PC-3 (cell line): ENCODE measurements at regions not wholly inside any gene's neighbourhood (a gene's known extent, or its start where the extent isn't known, plus 50 kb on each side); places are given as distances from the start of the nearest gene placed in this dataset.

Experiments used
- ATAC-seq: fragments of 200-7000 bp; cut with Tn5 transposase; 2 replicates; pipeline ENCODE4 v1.9.1; 2020; ENCODE audit warnings: mild to moderate bottlenecking, moderate library complexity
- BruUV-seq: library from RNA; stranded (reverse); fragments of 400-500 nt; replicated peaks from 2 replicates; lab custom pipeline; 2021; lab: Mats Ljungman, UMichigan
- CTCF ChIA-PET: fragments of 300-600 bp; sonication (Branson Sonifier 250); formaldehyde crosslinking; loops from one replicate; lab custom pipeline; 2022; ENCODE audit warnings: antibody characterized with exemption; lab: Charles Lee
- POLR2A ChIA-PET: fragments of 300-600 bp; sonication (Branson Sonifier 250); formaldehyde crosslinking; loops from one replicate; lab custom pipeline; 2022; ENCODE audit warnings: antibody characterized with exemption; ENCODE audit not compliant: unreplicated experiment; lab: Charles Lee
- DNase-seq: peaks from one replicate; pipeline ENCODE4 v3.0.0-alpha.2; 2015
- H2AFZ ChIP-seq: fragments of 300-600 bp; sonication (generic); 2 replicates; pipeline ENCODE4 v1.6.0; 2016; ENCODE audit warnings: antibody characterized with exemption, low read length
- H3F3A ChIP-seq: fragments of 300-600 bp; sonication (generic); one replicate; pipeline ENCODE4 v1.6.0; 2017; ENCODE audit warnings: antibody characterized with exemption, low read length, control low read depth, mild to moderate bottlenecking; ENCODE audit not compliant: unreplicated experiment
- H3K27ac ChIP-seq: fragments of 300-600 bp; sonication (generic); 2 replicates; pipeline ENCODE4 v1.5.1; 2016; ENCODE audit warnings: mild to moderate bottlenecking, low read length
- H3K27me3 ChIP-seq: fragments of 300-600 bp; sonication (generic); 2 replicates; pipeline ENCODE4 v1.6.1; 2016; ENCODE audit warnings: low read length, mixed read lengths
- H3K36me3 ChIP-seq: fragments of 300-600 bp; sonication (generic); 2 replicates; pipeline ENCODE4 v1.6.1; 2016; ENCODE audit warnings: low read depth, mixed run types, low read length, mixed read lengths
- H3K4me1 ChIP-seq: fragments of 300-600 bp; sonication (generic); 2 replicates; pipeline ENCODE4 v1.5.1; 2016; ENCODE audit warnings: low read length; ENCODE audit not compliant: insufficient read depth
- H3K4me2 ChIP-seq: fragments of 300-600 bp; sonication (generic); 2 replicates; pipeline ENCODE4 v1.6.0; 2016; ENCODE audit warnings: low read length
- H3K4me3 ChIP-seq: fragments of 300-600 bp; sonication (generic); 2 replicates; pipeline ENCODE4 v1.5.1; 2016; ENCODE audit warnings: mild to moderate bottlenecking, low read length, mixed read lengths
- H3K79me2 ChIP-seq: fragments of 300-600 bp; sonication (generic); 2 replicates; pipeline ENCODE4 v1.6.1; 2017; ENCODE audit warnings: low read length, mixed read lengths
- H3K9ac ChIP-seq: fragments of 300-600 bp; sonication (generic); 2 replicates; pipeline ENCODE4 v1.6.0; 2016; ENCODE audit warnings: mild to moderate bottlenecking, low read length
- H3K9me2 ChIP-seq: fragments of 300-600 bp; sonication (generic); replicated peaks from 2 replicates; pipeline ENCODE4 v1.6.1; 2016; ENCODE audit warnings: mixed run types, low read length, mixed read lengths
- H3K9me3 ChIP-seq: fragments of 300-600 bp; sonication (generic); 2 replicates; pipeline ENCODE4 v1.6.1; 2016; ENCODE audit warnings: low read length, mixed read lengths
- H4K20me1 ChIP-seq: fragments of 300-600 bp; sonication (generic); 2 replicates; pipeline ENCODE4 v1.6.1; 2016; ENCODE audit warnings: low read length, mixed read lengths
- EZH2 ChIP-seq: fragments of 300-600 bp; sonication (generic); IDR thresholded peaks from one replicate; pipeline ENCODE4 v1.6.1; 2017; ENCODE audit warnings: antibody characterized with exemption, mild to moderate bottlenecking, low read length; ENCODE audit not compliant: unreplicated experiment
- EZH2phosphoT487 ChIP-seq: fragments of 300-600 bp; sonication (generic); IDR thresholded peaks from 2 replicates; pipeline ENCODE4 v1.6.1; 2018; ENCODE audit warnings: mild to moderate bottlenecking, antibody characterized with exemption, low read length, borderline replicate concordance
- intact Hi-C: fragments of 100-400 bp; cut with micrococcal nuclease; formaldehyde crosslinking; loops from 2 replicates; pipeline ENCODE4 v1.9.0; 2023
- TF ChIP-seq, protein P1 (sequence below): fragments of 300-600 bp; sonication (generic); conservative IDR thresholded peaks from 2 replicates; pipeline ENCODE4 v1.5.1; 2017; ENCODE audit warnings: antibody characterized with exemption, low read depth, mild to moderate bottlenecking, low read length

DNA sequence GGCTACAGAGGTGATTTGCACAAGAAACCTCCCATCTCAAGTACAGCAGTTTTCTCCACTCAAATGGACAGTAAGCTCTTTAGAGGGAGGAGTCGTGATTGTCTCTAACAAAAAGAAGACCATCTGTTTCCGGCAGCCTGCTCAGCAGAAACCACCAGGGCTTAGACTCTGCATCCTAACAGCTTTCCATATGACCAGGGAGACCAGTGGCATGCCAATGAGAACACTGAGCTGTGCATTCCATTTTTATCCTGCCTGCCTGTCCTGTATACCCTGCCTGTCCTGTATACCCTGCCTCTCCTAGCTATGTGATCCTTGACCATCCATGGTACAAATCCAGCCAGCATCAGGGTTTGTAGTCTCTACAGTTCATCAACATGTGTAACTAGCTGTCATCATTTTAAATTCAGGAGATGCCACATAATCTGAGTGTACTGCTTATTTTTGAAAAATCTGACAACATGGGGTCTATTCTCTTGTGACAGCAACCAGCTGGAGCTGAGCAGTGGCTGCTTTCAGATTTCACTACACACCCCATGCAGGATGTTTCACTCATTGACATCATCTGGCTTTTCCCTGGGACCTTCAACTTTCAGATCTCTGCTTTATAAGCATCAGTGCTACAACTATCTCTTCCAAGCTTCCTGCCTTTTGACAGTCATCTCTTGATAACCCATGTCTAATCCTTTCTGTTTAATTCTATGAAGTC, 50.5 kb upstream of the POU2AF2 start:
- no peak for ATAC-seq

DNA sequence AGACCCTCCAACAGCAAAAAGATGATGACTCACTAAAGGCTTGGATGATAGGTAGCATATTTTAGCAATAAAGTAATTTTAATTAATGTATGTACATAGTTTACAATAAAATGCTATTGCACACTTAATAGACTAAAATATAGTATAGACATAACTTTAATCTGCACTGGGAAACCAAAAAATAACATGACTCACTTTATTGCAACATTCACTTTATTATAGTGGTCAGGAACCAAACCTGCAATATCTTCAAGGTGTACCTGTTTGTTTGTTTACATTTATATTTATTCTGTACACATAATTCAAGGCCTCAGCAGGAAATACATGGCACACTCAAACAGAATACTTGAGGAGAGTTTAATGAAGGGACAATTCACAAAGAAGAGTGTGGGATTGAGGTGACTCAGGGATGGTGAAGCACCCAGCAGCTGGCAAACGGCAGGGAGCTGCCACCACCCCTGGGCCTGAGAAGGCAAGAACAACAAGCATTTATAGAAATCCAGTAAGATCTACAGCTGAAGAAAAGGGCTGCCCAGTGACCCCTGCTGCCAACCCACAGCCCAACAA, 51.5 kb upstream of the POU2AF2 start:
- ChIA-PET POLR2A (no interaction called here), CTCF (no interaction called here)
- TF ChIP-seq, protein P1, sequence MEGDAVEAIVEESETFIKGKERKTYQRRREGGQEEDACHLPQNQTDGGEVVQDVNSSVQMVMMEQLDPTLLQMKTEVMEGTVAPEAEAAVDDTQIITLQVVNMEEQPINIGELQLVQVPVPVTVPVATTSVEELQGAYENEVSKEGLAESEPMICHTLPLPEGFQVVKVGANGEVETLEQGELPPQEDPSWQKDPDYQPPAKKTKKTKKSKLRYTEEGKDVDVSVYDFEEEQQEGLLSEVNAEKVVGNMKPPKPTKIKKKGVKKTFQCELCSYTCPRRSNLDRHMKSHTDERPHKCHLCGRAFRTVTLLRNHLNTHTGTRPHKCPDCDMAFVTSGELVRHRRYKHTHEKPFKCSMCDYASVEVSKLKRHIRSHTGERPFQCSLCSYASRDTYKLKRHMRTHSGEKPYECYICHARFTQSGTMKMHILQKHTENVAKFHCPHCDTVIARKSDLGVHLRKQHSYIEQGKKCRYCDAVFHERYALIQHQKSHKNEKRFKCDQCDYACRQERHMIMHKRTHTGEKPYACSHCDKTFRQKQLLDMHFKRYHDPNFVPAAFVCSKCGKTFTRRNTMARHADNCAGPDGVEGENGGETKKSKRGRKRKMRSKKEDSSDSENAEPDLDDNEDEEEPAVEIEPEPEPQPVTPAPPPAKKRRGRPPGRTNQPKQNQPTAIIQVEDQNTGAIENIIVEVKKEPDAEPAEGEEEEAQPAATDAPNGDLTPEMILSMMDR = no peak
- TF ChIP-seq EZH2phosphoT487 = no peak
- no peak for TF ChIP-seq EZH2
- ATAC-seq = peak; percentile 62
- Histone ChIP-seq H3K9me3 (no peaks in the 10 kb centered on the region), H3F3A (no peaks in the 10 kb centered on the region), H3K27me3 (no peaks in the 10 kb centered on the region), H3K36me3 (no peaks in the 10 kb centered on the region), H3K4me3 (no peak overlapping the region), H3K79me2 (no peaks in the 10 kb centered on the region), H3K9ac (no peak overlapping the region), H4K20me1 (no peaks in the 10 kb centered on the region), H2AFZ (no peak overlapping the region), H3K27ac (no peak overlapping the region), H3K9me2 (no peaks in the 10 kb centered on the region), H3K4me1 (peaks cover 6% of the 10 kb centered on the region; the same call in 1 of the 2 replicates), H3K4me2 (no peak overlapping the region)
- intact Hi-C loops = no loop called here
- no TSS peak for BruUV-seq
- DNase-seq = peak; percentile 53

More for the DNA sequence above, 50.5 kb upstream of the POU2AF2 start:
- no peaks in the 10 kb centered on the region for H3K36me3 ChIP-seq
- no peaks in the 10 kb centered on the region for H3K9me3 ChIP-seq
- H2AFZ ChIP-seq = no peak overlapping the region
- no peak overlapping the region for H3K9ac ChIP-seq
- H3K4me3 ChIP-seq = no peak overlapping the region
- intact Hi-C loops = no loop called here
- CTCF ChIA-PET = no interaction called here
- POLR2A ChIA-PET = no interaction called here
- H4K20me1 ChIP-seq = no peaks in the 10 kb centered on the region
- no peak for TF ChIP-seq EZH2
- TF ChIP-seq, protein P1 = no peak
- TF ChIP-seq EZH2phosphoT487 = no peak
- no peaks in the 10 kb centered on the region for H3F3A ChIP-seq
- no TSS peak for BruUV-seq
- H3K4me2 ChIP-seq = no peak overlapping the region
- no peaks in the 10 kb centered on the region for H3K27me3 ChIP-seq
- no peak for DNase-seq
- no peaks in the 10 kb centered on the region for H3K9me2 ChIP-seq
- peaks cover 6% of the 10 kb centered on the region; the same call in 1 of the 2 replicates for H3K4me1 ChIP-seq
- no peak overlapping the region for H3K27ac ChIP-seq
- H3K79me2 ChIP-seq = no peaks in the 10 kb centered on the region

DNA sequence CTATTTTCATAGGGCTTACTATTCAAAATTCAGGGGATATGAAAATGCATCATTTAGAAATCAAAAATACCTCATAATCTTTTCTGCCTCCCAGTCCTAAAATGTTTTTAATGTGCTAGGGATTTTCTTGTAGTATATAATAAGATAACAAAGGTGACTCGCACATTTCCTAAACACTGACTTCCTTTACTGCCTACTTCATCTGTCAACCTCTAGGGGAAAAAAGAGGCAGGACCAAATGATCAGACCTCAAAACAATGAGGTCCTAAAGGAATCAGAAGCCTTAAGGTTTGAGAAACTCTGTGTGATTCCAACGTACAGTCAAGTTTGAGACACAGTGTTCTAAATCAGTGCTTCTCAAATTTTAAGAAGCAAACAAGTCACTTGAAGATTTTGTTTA, 56.1 kb upstream of the POU2AF2 start:
- Histone ChIP-seq H3K4me1 (peaks cover 4% of the 10 kb centered on the region; the same call in 1 of the 2 replicates), H4K20me1 (no peaks in the 10 kb centered on the region), H2AFZ (no peak overlapping the region), H3F3A (no peaks in the 10 kb centered on the region), H3K79me2 (no peaks in the 10 kb centered on the region), H3K27me3 (no peaks in the 10 kb centered on the region; the same call in 1 of the 2 replicates), H3K36me3 (no peaks in the 10 kb centered on the region), H3K9me2 (no peaks in the 10 kb centered on the region), H3K4me2 (no peak overlapping the region), H3K9me3 (no peaks in the 10 kb centered on the region), H3K27ac (no peak overlapping the region), H3K4me3 (no peak overlapping the region), H3K9ac (no peak overlapping the region)
- no peak for TF ChIP-seq EZH2
- TF ChIP-seq, protein P1 = 0 out of 2 replicates have a peak, but pooled peaks have one; percentile 11
- ChIA-PET CTCF (no interaction called here), POLR2A (no interaction called here)
- DNase-seq = no peak
- intact Hi-C loops = no loop called here
- no TSS peak for BruUV-seq
- ATAC-seq = no peak
